NB4 (cell line): ENCODE measurements at regions not wholly inside any gene's neighbourhood (a gene's known extent, or its start where the extent isn't known, plus 50 kb on each side); places are given as distances from the start of the nearest gene placed in this dataset.

ENCODE experiments used
- CTCF ChIP-seq: IDR thresholded peaks from one replicate; pipeline ENCODE4 v1.5.1; 2012; ENCODE audit warnings: low read depth, low read length
- MYC ChIP-seq: IDR thresholded peaks from 2 replicates; pipeline ENCODE4 v1.6.1; 2011; ENCODE audit warnings: low read depth, low read length
- POLR2A ChIP-seq: IDR thresholded peaks from 2 replicates; pipeline ENCODE4 v1.6.1; 2011; ENCODE audit warnings: mild to moderate bottlenecking; ENCODE audit not compliant: insufficient read length; ENCODE audit errors: extremely low read depth
- TF ChIP-seq, protein P1 (sequence below): IDR thresholded peaks from 2 replicates; pipeline ENCODE4 v1.6.1; 2011; ENCODE audit warnings: low read depth, low read length

- TF ChIP-seq POLR2A: no peak
- no peak for TF ChIP-seq CTCF
- TF ChIP-seq MYC: no peak
- TF ChIP-seq, protein P1, sequence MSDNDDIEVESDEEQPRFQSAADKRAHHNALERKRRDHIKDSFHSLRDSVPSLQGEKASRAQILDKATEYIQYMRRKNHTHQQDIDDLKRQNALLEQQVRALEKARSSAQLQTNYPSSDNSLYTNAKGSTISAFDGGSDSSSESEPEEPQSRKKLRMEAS: no peak
These were observed 259.4 kb upstream of the MAN1A1 start for GRCh38 chr6:119608994-119609393.
